OCI-LY1 (cell line): ENCODE measurements at regions not wholly inside any gene's neighbourhood (a gene's known extent, or its start where the extent isn't known, plus 50 kb on each side); places are given as distances from the start of the nearest gene placed in this dataset.

Experiments
- H2AFZ ChIP-seq: fragments of 200-600 bp; sonication (generic), shearing (Covaris generic); 2 replicates; pipeline ENCODE4 v1.6.0; 2014; ENCODE audit warnings: antibody characterized with exemption, mild to moderate bottlenecking, low read length
- H3F3A ChIP-seq: fragments of 200-600 bp; sonication (generic), shearing (Covaris generic); 2 replicates; pipeline ENCODE4 v1.6.0; 2014; ENCODE audit warnings: mild to moderate bottlenecking, antibody characterized with exemption, low read length, moderate library complexity; ENCODE audit not compliant: insufficient read depth
- H3K27ac ChIP-seq: fragments of 200-600 bp; sonication (generic); 2 replicates; pipeline ENCODE4 v1.5.1; 2014; ENCODE audit warnings: low read length, mixed run types, mild to moderate bottlenecking, low read depth; ENCODE audit not compliant: poor library complexity, severe bottlenecking
- H3K27me3 ChIP-seq: fragments of 200-600 bp; sonication (generic); 2 replicates; pipeline ENCODE4 v1.6.0; 2014; ENCODE audit warnings: antibody characterized with exemption, mild to moderate bottlenecking, low read length, moderate library complexity; ENCODE audit not compliant: insufficient read depth
- H3K36me3 ChIP-seq: fragments of 200-600 bp; sonication (generic); 2 replicates; pipeline ENCODE4 v1.6.1; 2014; ENCODE audit warnings: mild to moderate bottlenecking, antibody characterized with exemption, low read length, moderate library complexity, mixed read lengths; ENCODE audit not compliant: insufficient read depth
- H3K4me1 ChIP-seq: fragments of 200-600 bp; sonication (generic); 2 replicates; pipeline ENCODE4 v1.5.1; 2014; ENCODE audit warnings: mild to moderate bottlenecking, low read length, moderate library complexity; ENCODE audit not compliant: insufficient read depth, severe bottlenecking
- H3K4me2 ChIP-seq: fragments of 200-600 bp; sonication (generic), shearing (Covaris generic); 2 replicates; pipeline ENCODE4 v1.6.1; 2014; ENCODE audit warnings: low read length
- H3K4me3 ChIP-seq: fragments of 200-600 bp; sonication (generic); 2 replicates; pipeline ENCODE4 v1.5.1; 2014; ENCODE audit warnings: low read length, low read depth, mild to moderate bottlenecking, mixed read lengths; ENCODE audit not compliant: poor library complexity, severe bottlenecking
- H3K79me2 ChIP-seq: fragments of 200-600 bp; shearing (Covaris generic); 2 replicates; pipeline ENCODE4 v1.6.1; 2016; ENCODE audit warnings: mixed run types, low read length, mixed read lengths; ENCODE audit not compliant: insufficient read depth
- H3K9ac ChIP-seq: fragments of 200-600 bp; sonication (generic), shearing (Covaris generic); 2 replicates; pipeline ENCODE4 v1.6.1; 2014; ENCODE audit warnings: mild to moderate bottlenecking, low read length, mixed read lengths
- H3K9me2 ChIP-seq: fragments of 200-600 bp; sonication (generic), shearing (Covaris generic); 2 replicates; pipeline ENCODE4 v1.6.1; 2014; ENCODE audit warnings: low read depth, mild to moderate bottlenecking, low read length, mixed read lengths
- H3K9me3 ChIP-seq: fragments of 200-600 bp; shearing (Covaris generic); 2 replicates; pipeline ENCODE4 v1.6.1; 2014; ENCODE audit warnings: low read length, mixed read lengths
- H4K20me1 ChIP-seq: fragments of 200-600 bp; sonication (generic), shearing (Covaris generic); 2 replicates; pipeline ENCODE4 v1.6.0; 2016; ENCODE audit warnings: mild to moderate bottlenecking, low read length; ENCODE audit not compliant: insufficient read depth
- EZH2 ChIP-seq: fragments of 200-600 bp; sonication (generic), shearing (Covaris generic); IDR thresholded peaks from 2 replicates; pipeline ENCODE4 v1.8.0; 2017; ENCODE audit warnings: borderline replicate concordance, mixed run types, mild to moderate bottlenecking, antibody characterized with exemption, low read length, moderate library complexity, mixed read lengths
- TF ChIP-seq, protein P1 (sequence below): fragments of 200-600 bp; sonication (generic), shearing (Covaris generic); IDR thresholded peaks from 2 replicates; pipeline ENCODE4 v1.5.1; 2017; ENCODE audit warnings: mild to moderate bottlenecking, antibody characterized with exemption, low read length, moderate library complexity, mixed read lengths

DNA sequence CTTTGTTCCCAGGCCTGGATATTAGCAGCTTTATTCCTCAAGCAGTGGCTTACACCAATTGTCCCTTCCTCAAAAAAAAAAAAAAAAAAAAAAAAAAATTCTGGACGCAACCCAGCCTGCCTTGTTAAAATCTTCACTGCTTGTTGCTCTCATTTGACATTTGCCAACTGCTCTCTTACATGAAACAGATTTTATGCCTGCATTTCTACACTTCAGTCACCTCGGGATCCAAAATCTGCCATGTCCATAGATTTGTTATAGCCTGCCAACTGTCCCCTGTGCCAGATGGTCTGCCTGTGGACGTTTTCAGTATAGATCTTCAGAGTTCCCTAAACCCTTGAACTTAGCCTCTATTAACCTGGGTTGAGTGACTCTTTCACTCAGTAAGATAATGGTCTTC, 651.5 kb downstream of the FSCB start:
- H3K4me2 ChIP-seq = no peak overlapping the region
- H3K4me3 ChIP-seq = no peak overlapping the region
- H2AFZ ChIP-seq = no peak overlapping the region
- no peaks in the 10 kb centered on the region for H3K27me3 ChIP-seq
- H3K9me3 ChIP-seq = no peaks in the 10 kb centered on the region
- H3K4me1 ChIP-seq = no peaks in the 10 kb centered on the region
- H3F3A ChIP-seq = no peaks in the 10 kb centered on the region
- H3K27ac ChIP-seq = no peak overlapping the region
- H3K79me2 ChIP-seq = no peaks in the 10 kb centered on the region
- no peak overlapping the region for H3K9ac ChIP-seq
- no peaks in the 10 kb centered on the region for H4K20me1 ChIP-seq
- TF ChIP-seq, protein P1, sequence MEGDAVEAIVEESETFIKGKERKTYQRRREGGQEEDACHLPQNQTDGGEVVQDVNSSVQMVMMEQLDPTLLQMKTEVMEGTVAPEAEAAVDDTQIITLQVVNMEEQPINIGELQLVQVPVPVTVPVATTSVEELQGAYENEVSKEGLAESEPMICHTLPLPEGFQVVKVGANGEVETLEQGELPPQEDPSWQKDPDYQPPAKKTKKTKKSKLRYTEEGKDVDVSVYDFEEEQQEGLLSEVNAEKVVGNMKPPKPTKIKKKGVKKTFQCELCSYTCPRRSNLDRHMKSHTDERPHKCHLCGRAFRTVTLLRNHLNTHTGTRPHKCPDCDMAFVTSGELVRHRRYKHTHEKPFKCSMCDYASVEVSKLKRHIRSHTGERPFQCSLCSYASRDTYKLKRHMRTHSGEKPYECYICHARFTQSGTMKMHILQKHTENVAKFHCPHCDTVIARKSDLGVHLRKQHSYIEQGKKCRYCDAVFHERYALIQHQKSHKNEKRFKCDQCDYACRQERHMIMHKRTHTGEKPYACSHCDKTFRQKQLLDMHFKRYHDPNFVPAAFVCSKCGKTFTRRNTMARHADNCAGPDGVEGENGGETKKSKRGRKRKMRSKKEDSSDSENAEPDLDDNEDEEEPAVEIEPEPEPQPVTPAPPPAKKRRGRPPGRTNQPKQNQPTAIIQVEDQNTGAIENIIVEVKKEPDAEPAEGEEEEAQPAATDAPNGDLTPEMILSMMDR = no peak
- TF ChIP-seq EZH2 = no peak
- no peaks in the 10 kb centered on the region for H3K9me2 ChIP-seq
- H3K36me3 ChIP-seq = no peaks in the 10 kb centered on the region

DNA sequence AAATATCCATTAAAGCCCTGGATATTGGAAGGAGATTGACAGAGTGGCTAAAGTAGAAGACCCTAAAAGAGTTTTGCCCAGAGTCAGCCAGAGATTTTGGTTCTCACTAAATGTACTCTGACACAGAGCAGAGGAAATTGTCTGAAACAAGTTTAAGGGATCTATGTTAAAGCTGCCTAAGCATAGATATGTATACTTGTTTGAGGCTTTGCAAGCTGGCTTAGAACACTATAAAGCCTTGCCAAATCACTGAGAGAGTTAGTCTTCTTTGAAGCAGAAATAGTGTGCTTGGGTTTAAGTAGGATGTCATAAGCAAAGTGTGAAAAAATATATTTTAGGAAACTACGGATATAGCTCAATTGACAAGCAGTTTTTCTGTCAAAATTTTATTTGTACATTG, 653.5 kb downstream of the FSCB start:
- Histone ChIP-seq H3K9me3 (no peaks in the 10 kb centered on the region), H4K20me1 (no peaks in the 10 kb centered on the region), H3K36me3 (no peaks in the 10 kb centered on the region), H3K27me3 (no peaks in the 10 kb centered on the region), H2AFZ (no peak overlapping the region), H3K4me2 (no peak overlapping the region), H3K9me2 (no peaks in the 10 kb centered on the region), H3K9ac (no peak overlapping the region), H3K4me1 (no peaks in the 10 kb centered on the region), H3K79me2 (no peaks in the 10 kb centered on the region), H3K27ac (no peak overlapping the region), H3F3A (no peaks in the 10 kb centered on the region), H3K4me3 (no peak overlapping the region)
- TF ChIP-seq, protein P1 = no peak
- no peak for TF ChIP-seq EZH2

DNA sequence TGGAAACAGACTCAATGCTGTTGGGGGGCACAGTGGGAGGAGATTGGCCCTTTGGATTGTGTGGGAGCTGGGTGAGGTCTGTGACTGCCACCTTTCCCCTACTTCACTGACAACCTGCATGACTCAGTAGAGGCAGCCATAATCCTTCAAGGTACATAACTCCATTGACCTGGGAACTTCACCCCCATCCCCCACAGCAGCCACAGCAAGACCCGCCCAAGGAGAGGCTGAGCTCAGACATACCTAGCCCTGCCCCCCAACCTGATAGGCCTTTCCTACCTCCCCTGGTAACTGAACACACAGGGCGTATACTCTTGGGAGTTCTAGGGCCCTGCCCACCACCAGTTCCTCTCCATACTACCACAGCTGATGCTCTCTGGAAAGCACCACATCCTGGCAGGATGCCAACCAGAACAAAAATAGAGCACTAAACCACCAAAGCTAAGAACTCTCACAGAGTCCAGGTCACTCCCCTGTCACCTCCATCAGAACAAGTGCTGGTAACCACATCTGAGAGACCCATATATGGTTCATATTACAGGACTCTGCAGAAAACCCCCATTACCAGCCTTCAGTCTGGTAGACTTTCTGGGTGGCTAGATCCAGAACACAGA, 703.9 kb downstream of the FSCB start:
- no peaks in the 10 kb centered on the region for H3K79me2 ChIP-seq
- H3K27ac ChIP-seq = no peak overlapping the region
- H3K27me3 ChIP-seq = no peaks in the 10 kb centered on the region
- TF ChIP-seq, protein P1 = no peak
- TF ChIP-seq EZH2 = no peak
- H3K9me2 ChIP-seq = no peaks in the 10 kb centered on the region
- H3K9me3 ChIP-seq = no peaks in the 10 kb centered on the region
- H3K36me3 ChIP-seq = no peaks in the 10 kb centered on the region
- H3K4me2 ChIP-seq = no peak overlapping the region
- no peak overlapping the region for H3K4me3 ChIP-seq
- no peak overlapping the region for H3K9ac ChIP-seq
- no peaks in the 10 kb centered on the region for H4K20me1 ChIP-seq
- H2AFZ ChIP-seq = no peak overlapping the region
- no peaks in the 10 kb centered on the region for H3F3A ChIP-seq
- H3K4me1 ChIP-seq = no peaks in the 10 kb centered on the region
